ENCODE measurements at regions not wholly inside any gene's neighbourhood (a gene's known extent, or its start where the extent isn't known, plus 50 kb on each side); places are given as distances from the start of the nearest gene placed in this dataset.

- TF ChIP-seq CTCF (IDR thresholded peaks at IDR 0.05) (no peak), EP300 (IDR thresholded peaks at IDR 0.05) (no peak), POLR2A (IDR thresholded peaks at IDR 0.05) (no peak)
These were observed 71.2 kb downstream of the SNRPE start for GRCh38 chr1:203932556-203932955.

All from tibial nerve (tissue), 4 donors.